KMS-11 (cell line): ENCODE measurements at regions not wholly inside any gene's neighbourhood (a gene's known extent, or its start where the extent isn't known, plus 50 kb on each side); places are given as distances from the start of the nearest gene placed in this dataset.

Experiments used
- H2AFZ ChIP-seq: fragments of 200-600 bp; sonication (generic); 2 replicates; pipeline ENCODE4 v1.6.1; 2016; ENCODE audit warnings: antibody characterized with exemption, mixed run types, low read depth
- H3K27ac ChIP-seq: fragments of 200-600 bp; sonication (generic); 2 replicates; pipeline ENCODE4 v1.6.1; 2016; ENCODE audit warnings: mild to moderate bottlenecking, mixed run types
- H3K27me3 ChIP-seq: fragments of 200-600 bp; sonication (generic); 2 replicates; pipeline ENCODE4 v1.6.1; 2017; ENCODE audit warnings: mild to moderate bottlenecking, low read depth, mixed run types, moderate library complexity; ENCODE audit not compliant: insufficient read depth
- H3K36me3 ChIP-seq: fragments of 200-600 bp; sonication (generic); 2 replicates; pipeline ENCODE4 v1.6.1; 2017; ENCODE audit warnings: mild to moderate bottlenecking, mixed run types; ENCODE audit not compliant: insufficient read depth
- H3K4me1 ChIP-seq: fragments of 200-600 bp; sonication (generic); 2 replicates; pipeline ENCODE4 v1.6.1; 2016; ENCODE audit warnings: mild to moderate bottlenecking, low read depth, mixed run types; ENCODE audit not compliant: poor library complexity, severe bottlenecking
- H3K4me2 ChIP-seq: fragments of 200-600 bp; sonication (generic); 2 replicates; pipeline ENCODE4 v1.7.0; 2016; ENCODE audit warnings: mild to moderate bottlenecking, mixed run types
- H3K4me3 ChIP-seq: fragments of 200-600 bp; sonication (generic); IDR thresholded peaks from 2 replicates; pipeline ENCODE4 v1.6.1; 2017; ENCODE audit warnings: low read depth, low read length, mixed read lengths; ENCODE audit not compliant: insufficient read depth
- H3K79me2 ChIP-seq: fragments of 200-600 bp; sonication (generic); 2 replicates; pipeline ENCODE4 v1.6.1; 2016; ENCODE audit warnings: low read depth, mixed run types; ENCODE audit not compliant: insufficient read depth
- H3K9ac ChIP-seq: fragments of 200-600 bp; sonication (generic); 2 replicates; pipeline ENCODE4 v1.6.1; 2016; ENCODE audit warnings: mild to moderate bottlenecking, mixed run types
- H4K20me1 ChIP-seq: fragments of 200-600 bp; sonication (generic); 2 replicates; pipeline ENCODE4 v1.6.1; 2016; ENCODE audit warnings: mild to moderate bottlenecking, mixed run types; ENCODE audit not compliant: insufficient read depth
- CTCF ChIP-seq: fragments of 200-600 bp; sonication (generic); conservative IDR thresholded peaks from 2 replicates; pipeline ENCODE4 v1.6.1; 2017; ENCODE audit warnings: low read depth, mild to moderate bottlenecking, antibody characterized with exemption, low read length, moderate library complexity, mixed read lengths

- TF ChIP-seq CTCF, result no peak
- H2AFZ ChIP-seq, result no peak overlapping the region
- no peaks in the 10 kb centered on the region for H3K4me1 ChIP-seq
- no peak overlapping the region for H3K9ac ChIP-seq
- no peaks in the 10 kb centered on the region for H4K20me1 ChIP-seq
- H3K79me2 ChIP-seq, result no peaks in the 10 kb centered on the region
- no peaks in the 10 kb centered on the region for H3K36me3 ChIP-seq
- H3K27me3 ChIP-seq, result no peaks in the 10 kb centered on the region
- no peak overlapping the region for H3K4me3 ChIP-seq
- no peak overlapping the region for H3K27ac ChIP-seq
- H3K4me2 ChIP-seq, result no peak overlapping the region
Observed at GRCh38 chrX:79588233-79588632, 221.1 kb upstream of the ITM2A start.

DNA sequence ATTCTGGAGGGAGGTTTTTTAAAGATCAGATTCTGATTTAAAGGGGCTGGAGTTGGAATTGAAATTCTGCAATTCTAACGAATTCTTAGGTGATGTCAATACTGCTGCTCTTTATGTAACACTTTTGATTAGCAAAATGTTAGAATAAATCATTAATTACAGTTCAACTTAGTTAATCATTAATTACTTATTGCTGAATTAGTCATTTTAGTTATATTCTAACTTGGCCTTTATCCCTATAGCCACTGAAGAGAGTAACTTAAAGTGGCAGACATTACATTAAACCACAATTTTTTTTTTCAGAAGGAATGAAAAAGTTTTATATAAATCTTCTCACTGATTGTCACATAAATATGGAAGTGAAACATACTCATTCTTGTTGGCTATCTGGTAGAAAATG lies 206.6 kb upstream of the ITM2A start:
- H3K4me3 ChIP-seq, result no peak overlapping the region
- H3K9ac ChIP-seq, result no peak overlapping the region
- H3K36me3 ChIP-seq, result no peaks in the 10 kb centered on the region
- H3K4me1 ChIP-seq, result no peaks in the 10 kb centered on the region
- TF ChIP-seq CTCF, result no peak
- no peaks in the 10 kb centered on the region for H3K27me3 ChIP-seq
- H4K20me1 ChIP-seq, result no peaks in the 10 kb centered on the region
- H2AFZ ChIP-seq, result no peak overlapping the region
- H3K79me2 ChIP-seq, result no peaks in the 10 kb centered on the region
- H3K27ac ChIP-seq, result no peak overlapping the region
- no peak overlapping the region for H3K4me2 ChIP-seq

- Histone ChIP-seq H3K4me1 (no peaks in the 10 kb centered on the region), H2AFZ (no peak overlapping the region), H3K79me2 (no peaks in the 10 kb centered on the region), H3K4me2 (no peak overlapping the region), H3K4me3 (no peak overlapping the region), H4K20me1 (no peaks in the 10 kb centered on the region), H3K36me3 (no peaks in the 10 kb centered on the region), H3K27ac (no peak overlapping the region), H3K27me3 (no peaks in the 10 kb centered on the region), H3K9ac (no peak overlapping the region)
- no peak for TF ChIP-seq CTCF
Observed at GRCh38 chrX:79572566-79572965, 205.4 kb upstream of the ITM2A start.

DNA sequence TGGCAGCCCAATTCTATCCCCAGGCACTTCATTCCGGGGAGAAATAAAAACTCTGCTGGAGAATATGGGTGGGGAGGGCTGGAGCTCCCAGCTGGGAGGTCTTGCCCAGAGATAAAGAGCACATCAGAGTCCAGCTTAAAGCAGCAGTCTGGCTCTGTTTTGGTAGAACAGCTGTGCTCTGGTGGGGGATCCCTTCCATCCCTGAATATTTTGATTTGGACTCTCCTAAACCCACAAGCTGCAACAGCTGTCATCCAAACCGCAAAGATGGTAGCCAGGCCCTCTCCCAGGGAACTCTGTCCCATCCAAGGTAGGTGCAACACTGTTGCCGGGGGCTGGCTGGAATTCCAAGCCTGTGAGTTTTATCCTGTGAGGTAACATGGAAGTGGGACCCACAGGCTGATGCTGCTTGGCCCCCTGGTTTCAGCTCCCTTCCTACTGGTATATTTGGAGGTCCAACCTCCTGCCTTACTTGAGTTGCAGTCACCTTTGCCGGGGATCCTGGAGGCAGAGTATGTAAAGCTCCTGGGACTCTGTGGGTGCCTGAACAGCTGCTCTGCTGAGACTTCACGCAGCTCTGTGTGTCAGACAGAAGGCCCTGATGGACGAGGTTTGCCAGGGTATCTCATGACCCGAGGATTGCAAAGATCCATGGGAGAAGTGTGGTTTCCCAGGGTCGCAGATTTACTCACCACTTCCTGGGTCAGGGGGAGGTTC lies 203.5 kb upstream of the ITM2A start:
- H3K27me3 ChIP-seq, result no peaks in the 10 kb centered on the region
- TF ChIP-seq CTCF, result no peak
- no peak overlapping the region for H3K4me2 ChIP-seq
- no peaks in the 10 kb centered on the region for H3K4me1 ChIP-seq
- no peak overlapping the region for H3K27ac ChIP-seq
- no peaks in the 10 kb centered on the region for H3K36me3 ChIP-seq
- H4K20me1 ChIP-seq, result no peaks in the 10 kb centered on the region
- no peak overlapping the region for H3K9ac ChIP-seq
- H3K4me3 ChIP-seq, result no peak overlapping the region
- no peaks in the 10 kb centered on the region for H3K79me2 ChIP-seq
- no peak overlapping the region for H2AFZ ChIP-seq
